Testis (tissue), 2 donors: ENCODE measurements at regions not wholly inside any gene's neighbourhood (a gene's known extent, or its start where the extent isn't known, plus 50 kb on each side); places are given as distances from the start of the nearest gene placed in this dataset.

ENCODE experiments used
- CTCF ChIP-seq, 3 experiments: fragments of 450-650 bp in 2 of 3; fragments of 200-600 bp in 1 of 3; sonication (generic) in 1 of 3; IDR thresholded peaks; one replicate each; pipeline ENCODE4 v1.5.1; 2016 to 2019; ENCODE audit warnings: antibody characterized with exemption in 3 of 3, mild to moderate bottlenecking in 2 of 3, moderate library complexity in 1 of 3
- POLR2A ChIP-seq: fragments of 450-650 bp; IDR thresholded peaks from one replicate; pipeline ENCODE4 v1.6.1; 2017; ENCODE audit warnings: antibody characterized with exemption, mild to moderate bottlenecking, moderate library complexity

- no peak for TF ChIP-seq CTCF (IDR thresholded peaks at IDR 0.05)
- no peak for TF ChIP-seq POLR2A
Observed at GRCh38 chr3:95654570-95655362, 1159.6 kb upstream of the EPHA6 start.
